IPS-20b (cell line): ENCODE measurements at regions not wholly inside any gene's neighbourhood (a gene's known extent, or its start where the extent isn't known, plus 50 kb on each side); places are given as distances from the start of the nearest gene placed in this dataset.
"Not testable (repeated sequence)": the region's sequence is repeated elsewhere in the genome, so short reads cannot be mapped to it uniquely, and the experiment has no call there.

Experiments used
- H3K27ac ChIP-seq: one replicate; pipeline ENCODE4 v1.5.1; 2013; ENCODE audit warnings: low read length
- H3K27me3 ChIP-seq: 2 replicates; pipeline ENCODE4 v1.6.1; 2013; ENCODE audit warnings: mild to moderate bottlenecking, low read length, inconsistent platforms; ENCODE audit not compliant: insufficient read depth
- H3K36me3 ChIP-seq: 2 replicates; pipeline ENCODE4 v1.6.1; 2013; ENCODE audit warnings: low read depth, mild to moderate bottlenecking, inconsistent platforms, low read length, moderate library complexity; ENCODE audit not compliant: insufficient read depth
- H3K4me1 ChIP-seq: 2 replicates; pipeline ENCODE4 v1.6.1; 2013; ENCODE audit warnings: mild to moderate bottlenecking, control low read depth, inconsistent platforms, low read length, moderate library complexity; ENCODE audit not compliant: insufficient read depth
- H3K4me3 ChIP-seq: 2 replicates; pipeline ENCODE4 v1.5.1; 2013; ENCODE audit warnings: mild to moderate bottlenecking, low read length, inconsistent platforms
- H3K9ac ChIP-seq: 2 replicates; pipeline ENCODE4 v1.6.1; 2013; ENCODE audit warnings: low read depth, mild to moderate bottlenecking, inconsistent platforms, low read length, moderate library complexity
- H3K9me3 ChIP-seq: 2 replicates; pipeline ENCODE4 v1.6.1; 2013; ENCODE audit warnings: mild to moderate bottlenecking, low read depth, low read length, inconsistent platforms; ENCODE audit not compliant: insufficient read depth

DNA sequence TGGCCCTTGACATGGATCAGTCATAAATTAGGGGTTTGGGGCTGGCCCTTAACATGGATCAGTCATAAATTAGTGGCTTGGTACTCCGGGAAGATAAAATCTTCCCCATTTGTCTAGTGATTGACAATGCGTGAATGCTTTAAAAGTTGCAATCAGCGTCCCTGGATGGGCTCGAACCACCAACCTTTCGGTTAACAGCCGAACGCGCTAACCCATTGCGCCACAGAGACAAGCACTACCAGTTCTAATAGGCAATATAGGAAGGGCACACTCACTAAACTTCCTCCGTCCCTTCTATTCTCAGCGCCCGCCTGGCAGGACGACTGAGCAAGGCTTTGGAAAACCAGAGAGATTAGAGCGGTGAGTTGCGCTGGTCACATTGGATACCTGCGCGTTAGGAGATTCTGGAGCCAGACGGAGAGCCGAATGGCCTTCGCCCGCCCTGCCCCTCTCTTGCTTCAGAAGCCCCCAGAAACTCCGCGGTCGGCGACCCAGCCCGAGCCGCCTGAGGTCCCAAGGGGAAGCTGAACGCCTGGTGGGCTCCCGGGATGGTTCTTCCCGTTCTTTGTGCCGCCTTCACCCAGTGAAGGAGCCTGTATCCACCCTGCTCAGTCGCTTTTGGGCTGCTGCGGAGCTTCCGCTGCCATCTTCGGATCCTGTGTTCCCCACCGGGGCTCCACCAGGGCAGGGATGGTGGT is 235.9 kb downstream of the FAM72C start:
- H3K27ac ChIP-seq = no peak overlapping the region
- H3K4me3 ChIP-seq = peak overlapping the region; percentile 93
- H3K9ac ChIP-seq = peak overlapping the region; percentile 87
- H3K9me3 ChIP-seq = no peaks in the 10 kb centered on the region
- H3K27me3 ChIP-seq = peaks cover 7% of the 10 kb centered on the region; the same call in 1 of the 2 replicates
- no peaks in the 10 kb centered on the region for H3K36me3 ChIP-seq
- no peaks in the 10 kb centered on the region; the same call in 1 of the 2 replicates for H3K4me1 ChIP-seq

- not testable (repeated sequence) for H3K4me1 ChIP-seq, H3K4me3 ChIP-seq, H3K36me3 ChIP-seq, H3K27me3 ChIP-seq, H3K9me3 ChIP-seq, H3K9ac ChIP-seq, H3K27ac ChIP-seq
Measured at GRCh38 chr1:143734261-143734660, 237.5 kb downstream of the FAM72C start.

DNA sequence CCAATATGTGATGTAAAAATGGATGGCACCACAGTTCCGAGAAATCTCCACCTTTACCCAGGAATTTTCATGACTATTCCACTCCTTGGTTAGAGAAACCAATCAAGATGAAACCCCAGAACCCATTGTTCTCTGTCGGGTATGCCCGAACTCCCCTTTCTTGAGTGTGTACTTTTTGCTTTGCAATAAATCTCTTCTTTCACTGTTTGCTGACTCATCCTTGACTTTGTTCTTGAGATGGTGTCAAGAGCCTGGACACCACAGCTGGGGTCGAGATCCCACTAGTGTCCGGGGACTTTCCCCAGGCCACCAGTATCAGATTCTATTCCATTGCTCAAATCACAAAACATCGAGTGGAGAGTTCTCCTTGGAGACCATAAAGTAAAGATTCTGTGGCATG is 240.9 kb downstream of the FAM72C start:
- H3K36me3 ChIP-seq, H3K27me3 ChIP-seq, H3K9ac ChIP-seq, H3K4me3 ChIP-seq, H3K9me3 ChIP-seq, H3K27ac ChIP-seq, H3K4me1 ChIP-seq: not testable (repeated sequence)

- H3K4me3 ChIP-seq, H3K9me3 ChIP-seq, H3K27ac ChIP-seq, H3K36me3 ChIP-seq, H3K9ac ChIP-seq, H3K4me1 ChIP-seq, H3K27me3 ChIP-seq: not testable (repeated sequence)
Measured at GRCh38 chr1:143729449-143730111, 242.2 kb downstream of the FAM72C start.

GRCh38 chr1:143728802-143729448 is 242.9 kb downstream of the FAM72C start:
- H3K4me1 ChIP-seq, H3K27me3 ChIP-seq, H3K9ac ChIP-seq, H3K36me3 ChIP-seq, H3K27ac ChIP-seq, H3K9me3 ChIP-seq: not testable (repeated sequence)
- peak overlapping the region; percentile 43; the same call in 1 of the 2 replicates for H3K4me3 ChIP-seq

- peaks cover 5% of the 10 kb centered on the region; the same call in 1 of the 2 replicates for H3K27me3 ChIP-seq
- H3K9ac ChIP-seq = no peak overlapping the region
- H3K9me3 ChIP-seq = no peaks in the 10 kb centered on the region
- no peak overlapping the region for H3K27ac ChIP-seq
- H3K4me3 ChIP-seq = no peak overlapping the region
- H3K36me3 ChIP-seq = no peaks in the 10 kb centered on the region
- H3K4me1 ChIP-seq = no peaks in the 10 kb centered on the region
Measured at GRCh38 chr1:143727263-143727662, 244.5 kb downstream of the FAM72C start.

DNA sequence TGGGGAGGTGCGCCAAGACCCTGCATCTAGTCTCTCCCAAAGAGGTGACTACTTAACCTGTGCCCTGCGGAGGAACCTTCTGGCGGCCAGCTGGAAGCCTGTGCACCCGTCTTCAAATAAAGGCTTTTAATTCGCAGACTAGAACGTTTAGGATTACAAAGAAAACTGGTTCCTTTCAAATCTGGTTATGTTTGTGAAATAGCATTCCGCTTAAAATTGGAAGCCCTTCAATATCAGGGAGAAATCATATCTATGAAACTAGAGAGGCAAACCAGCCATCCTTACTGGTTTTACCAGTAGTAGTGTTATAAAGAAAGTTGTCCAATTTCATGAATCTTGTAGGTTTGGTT is 250.8 kb downstream of the FAM72C start:
- H3K4me3 ChIP-seq = peak overlapping the region; percentile 0; the same call in 1 of the 2 replicates
- 0 out of 2 replicates have a peak overlapping the region, but pooled peaks have one; percentile 2 for H3K9ac ChIP-seq
- H3K27ac ChIP-seq = no peak overlapping the region
- H3K36me3 ChIP-seq = no peaks in the 10 kb centered on the region
- peaks cover 7% of the 10 kb centered on the region; the same call in 1 of the 2 replicates for H3K27me3 ChIP-seq
- no peaks in the 10 kb centered on the region; the same call in 1 of the 2 replicates for H3K4me1 ChIP-seq
- H3K9me3 ChIP-seq = no peaks in the 10 kb centered on the region

DNA sequence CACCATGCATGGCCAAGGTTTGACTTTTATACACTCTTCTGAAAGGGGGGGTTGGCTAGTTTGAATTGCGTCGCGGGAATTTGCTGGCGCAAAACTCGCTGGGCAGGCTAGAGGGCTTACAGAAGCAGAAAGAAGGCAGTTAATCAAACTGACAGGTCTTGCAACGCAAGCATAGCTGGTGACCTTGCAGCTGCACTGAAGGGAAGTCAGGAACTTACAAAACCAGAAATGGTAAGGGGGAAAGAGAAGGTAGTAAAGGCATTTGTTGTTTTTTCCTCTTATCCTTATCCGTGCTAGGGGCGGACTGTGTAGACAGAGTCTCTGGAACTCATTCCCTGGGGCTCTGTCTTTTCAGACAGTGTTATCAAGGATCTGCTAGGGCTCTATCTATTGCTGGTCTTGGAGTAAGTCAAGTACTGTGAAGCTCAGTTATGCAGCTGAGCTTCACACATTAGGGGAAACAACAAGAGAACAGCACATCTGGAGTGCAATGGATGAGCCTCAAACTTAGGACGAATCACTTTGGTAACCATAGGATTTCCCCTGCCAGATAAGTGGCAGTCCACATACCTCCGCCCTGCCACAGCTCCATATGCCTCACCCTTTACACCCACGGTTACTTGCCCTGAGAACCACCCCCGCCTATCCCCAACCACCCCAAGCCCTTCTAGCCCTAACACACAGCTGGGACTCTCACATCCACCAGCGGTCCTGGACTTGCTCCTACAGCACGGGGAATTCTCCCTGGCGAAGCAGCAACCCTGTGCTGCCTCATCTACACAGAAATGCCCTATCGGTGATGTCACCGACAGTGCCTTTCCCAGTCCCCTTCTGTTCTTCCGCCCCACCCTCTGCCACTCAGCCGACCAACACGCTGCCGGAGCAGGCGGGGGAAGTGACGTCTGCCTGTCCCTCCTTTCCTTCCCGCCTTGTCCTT is 251.4 kb downstream of the FAM72C start:
- Histone ChIP-seq H3K4me1 (no peaks in the 10 kb centered on the region; the same call in 1 of the 2 replicates), H3K9ac (peak overlapping the region; percentile 80), H3K9me3 (no peaks in the 10 kb centered on the region), H3K27ac (peak overlapping the region; percentile 49), H3K4me3 (peak overlapping the region; percentile 61), H3K27me3 (peaks cover 7% of the 10 kb centered on the region; the same call in 1 of the 2 replicates), H3K36me3 (no peaks in the 10 kb centered on the region)

GRCh38 chr1:143718524-143718923 is 253.3 kb downstream of the FAM72C start:
- no peak overlapping the region for H3K27ac ChIP-seq
- no peaks in the 10 kb centered on the region for H3K36me3 ChIP-seq
- peaks cover 7% of the 10 kb centered on the region; the same call in 1 of the 2 replicates for H3K27me3 ChIP-seq
- no peak overlapping the region for H3K9ac ChIP-seq
- no peaks in the 10 kb centered on the region; the same call in 1 of the 2 replicates for H3K4me1 ChIP-seq
- H3K4me3 ChIP-seq = no peak overlapping the region
- H3K9me3 ChIP-seq = no peaks in the 10 kb centered on the region

DNA sequence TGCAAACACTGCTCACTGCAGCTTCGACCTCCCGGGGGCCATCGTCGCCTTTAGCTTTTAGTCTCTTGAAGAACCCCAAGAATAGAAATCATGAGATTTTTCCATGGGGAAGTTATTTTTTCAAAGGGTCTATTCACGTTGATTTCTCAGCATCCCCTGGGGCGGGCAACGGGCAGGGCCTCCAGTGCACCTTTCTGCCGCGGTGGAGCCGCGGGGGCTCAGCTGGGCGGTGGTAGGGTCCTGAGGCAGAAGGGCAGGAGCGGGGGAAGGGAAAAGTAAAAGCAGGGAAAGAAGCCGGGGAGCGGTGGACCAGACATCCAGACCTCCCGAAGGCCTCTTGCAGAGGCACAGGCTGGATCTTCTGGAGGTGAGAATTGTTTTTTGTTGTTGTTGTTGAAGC is 253.8 kb downstream of the FAM72C start:
- no peak overlapping the region for H3K9ac ChIP-seq
- H3K4me1 ChIP-seq = no peaks in the 10 kb centered on the region; the same call in 1 of the 2 replicates
- no peak overlapping the region for H3K27ac ChIP-seq
- H3K27me3 ChIP-seq = peaks cover 7% of the 10 kb centered on the region; the same call in 1 of the 2 replicates
- H3K36me3 ChIP-seq = no peaks in the 10 kb centered on the region
- no peaks in the 10 kb centered on the region for H3K9me3 ChIP-seq
- no peak overlapping the region for H3K4me3 ChIP-seq

GRCh38 chr1:143717434-143717833 is 254.4 kb downstream of the FAM72C start:
- Histone ChIP-seq H3K4me3 (no peak overlapping the region), H3K27ac (no peak overlapping the region), H3K4me1 (no peaks in the 10 kb centered on the region; the same call in 1 of the 2 replicates), H3K36me3 (no peaks in the 10 kb centered on the region), H3K9ac (no peak overlapping the region), H3K9me3 (no peaks in the 10 kb centered on the region), H3K27me3 (peaks cover 7% of the 10 kb centered on the region; the same call in 1 of the 2 replicates)
